ENCODE measurements at regions not wholly inside any gene's neighbourhood (a gene's known extent, or its start where the extent isn't known, plus 50 kb on each side); places are given as distances from the start of the nearest gene placed in this dataset.

DNA sequence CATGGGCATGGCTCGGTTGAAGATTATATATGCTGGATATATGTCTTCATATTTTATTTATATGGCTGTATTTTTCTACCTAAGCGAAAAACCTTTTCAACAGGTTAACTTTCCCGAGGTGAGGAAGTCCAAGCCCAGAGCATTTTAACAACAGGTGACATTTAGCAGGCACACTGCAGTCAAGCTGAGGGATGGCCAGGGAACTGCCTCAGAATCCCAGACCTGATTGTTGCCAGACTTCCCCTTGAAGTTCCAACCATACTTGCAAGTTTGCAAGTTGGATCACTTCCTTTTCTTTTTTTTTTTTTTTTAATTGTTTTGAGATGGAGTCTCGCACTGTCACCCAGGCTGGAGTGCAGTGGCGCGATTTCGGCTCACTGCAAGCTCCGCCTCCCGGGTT, 166.0 kb upstream of the FRMD6 start:
- no peak overlapping the region for H3K4me3 ChIP-seq (ENCODE audit: low read depth, low read length)
- TF ChIP-seq, protein P1, sequence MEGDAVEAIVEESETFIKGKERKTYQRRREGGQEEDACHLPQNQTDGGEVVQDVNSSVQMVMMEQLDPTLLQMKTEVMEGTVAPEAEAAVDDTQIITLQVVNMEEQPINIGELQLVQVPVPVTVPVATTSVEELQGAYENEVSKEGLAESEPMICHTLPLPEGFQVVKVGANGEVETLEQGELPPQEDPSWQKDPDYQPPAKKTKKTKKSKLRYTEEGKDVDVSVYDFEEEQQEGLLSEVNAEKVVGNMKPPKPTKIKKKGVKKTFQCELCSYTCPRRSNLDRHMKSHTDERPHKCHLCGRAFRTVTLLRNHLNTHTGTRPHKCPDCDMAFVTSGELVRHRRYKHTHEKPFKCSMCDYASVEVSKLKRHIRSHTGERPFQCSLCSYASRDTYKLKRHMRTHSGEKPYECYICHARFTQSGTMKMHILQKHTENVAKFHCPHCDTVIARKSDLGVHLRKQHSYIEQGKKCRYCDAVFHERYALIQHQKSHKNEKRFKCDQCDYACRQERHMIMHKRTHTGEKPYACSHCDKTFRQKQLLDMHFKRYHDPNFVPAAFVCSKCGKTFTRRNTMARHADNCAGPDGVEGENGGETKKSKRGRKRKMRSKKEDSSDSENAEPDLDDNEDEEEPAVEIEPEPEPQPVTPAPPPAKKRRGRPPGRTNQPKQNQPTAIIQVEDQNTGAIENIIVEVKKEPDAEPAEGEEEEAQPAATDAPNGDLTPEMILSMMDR (IDR thresholded peaks at IDR 0.05; ENCODE audit: low read depth, low read length) = no peak

DNA sequence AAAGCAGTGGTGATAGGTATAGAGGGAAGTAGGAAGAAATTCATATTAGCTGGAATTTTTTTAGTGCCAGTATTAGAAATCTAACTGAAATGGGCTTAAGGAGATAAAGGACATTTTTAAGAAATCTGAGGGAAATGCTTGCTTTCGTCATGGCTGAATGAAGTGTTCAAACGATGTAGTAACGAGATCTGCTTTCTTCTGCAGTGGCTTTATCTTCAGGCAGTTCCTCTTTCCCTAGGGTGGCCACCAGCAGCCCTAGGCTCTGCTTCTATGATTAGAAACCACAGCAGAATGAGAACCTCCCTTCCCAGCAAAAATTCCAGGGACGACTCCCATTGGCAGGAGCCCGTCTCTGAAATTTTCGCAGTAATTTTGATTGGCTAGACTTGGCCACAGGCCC, 163.9 kb upstream of the FRMD6 start:
- TF ChIP-seq, protein P1 (IDR thresholded peaks at IDR 0.05; ENCODE audit: low read depth, low read length) = no peak
- no peak overlapping the region for H3K4me3 ChIP-seq (ENCODE audit: low read depth, low read length)

- H3K4me3 ChIP-seq (ENCODE audit: low read depth, low read length) = no peak overlapping the region
- TF ChIP-seq, protein P1 (IDR thresholded peaks at IDR 0.05; ENCODE audit: low read depth, low read length) = no peak
Observed at GRCh38 chr14:51488569-51489220, 163.0 kb upstream of the FRMD6 start.

GRCh38 chr14:51490205-51490604, 161.5 kb upstream of the FRMD6 start:
- TF ChIP-seq, protein P1 (IDR thresholded peaks at IDR 0.05; ENCODE audit: low read depth, low read length) = no peak
- H3K4me3 ChIP-seq (ENCODE audit: low read depth, low read length) = no peak overlapping the region

- TF ChIP-seq, protein P1 (IDR thresholded peaks at IDR 0.05; ENCODE audit: low read depth, low read length) = no peak
- no peak overlapping the region for H3K4me3 ChIP-seq (ENCODE audit: low read depth, low read length)
Observed at GRCh38 chr14:51491036-51491545, 160.6 kb upstream of the FRMD6 start.

DNA sequence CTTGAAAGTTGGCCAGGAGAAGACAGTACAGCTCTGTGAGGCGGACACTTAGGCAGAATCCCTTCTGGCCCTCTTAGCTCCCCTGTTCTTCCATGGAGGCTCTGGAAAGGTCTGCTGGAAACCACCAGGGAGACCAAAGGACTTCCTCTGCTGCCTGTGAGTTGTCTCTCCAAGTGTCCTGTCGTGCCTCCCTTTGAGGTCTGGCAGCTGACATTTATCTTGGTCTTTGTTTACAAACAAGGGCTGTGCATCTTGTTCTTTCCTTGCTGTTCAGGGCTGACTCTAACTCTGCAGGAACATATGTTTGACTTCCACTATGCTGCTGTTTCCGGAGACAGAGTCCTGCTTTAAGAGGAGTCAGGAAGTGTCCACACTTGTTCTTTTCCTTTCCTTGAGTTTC, 159.9 kb upstream of the FRMD6 start:
- no peak overlapping the region for H3K4me3 ChIP-seq (ENCODE audit: low read depth, low read length)
- TF ChIP-seq, protein P1 (IDR thresholded peaks at IDR 0.05; ENCODE audit: low read depth, low read length) = no peak

- no peak overlapping the region for H3K4me3 ChIP-seq (ENCODE audit: low read depth, low read length)
- TF ChIP-seq, protein P1 (IDR thresholded peaks at IDR 0.05; ENCODE audit: low read depth, low read length) = no peak
Observed at GRCh38 chr14:51495319-51495718, 156.4 kb upstream of the FRMD6 start.
